Duodenal mucosa (tissue), 2 donors: ENCODE measurements at regions not wholly inside any gene's neighbourhood (a gene's known extent, or its start where the extent isn't known, plus 50 kb on each side); places are given as distances from the start of the nearest gene placed in this dataset.

Experiments
- H3K27ac ChIP-seq: one replicate; pipeline ENCODE4 v1.7.0; 2013; ENCODE audit warnings: low read depth, low read length
- H3K27me3 ChIP-seq, 2 donors: one replicate each; pipeline ENCODE4 v1.7.0; 2013; ENCODE audit warnings: low read length in 2 of 2, control low read depth in 1 of 2; ENCODE audit not compliant: insufficient read depth in 2 of 2, control insufficient read depth in 1 of 2
- H3K36me3 ChIP-seq, 2 donors: one replicate each; pipeline ENCODE4 v1.7.0; 2013; ENCODE audit warnings: low read length in 2 of 2, control low read depth in 1 of 2; ENCODE audit not compliant: insufficient read depth in 2 of 2, control insufficient read depth in 1 of 2
- H3K4me1 ChIP-seq, 2 donors: one replicate each; pipeline ENCODE4 v1.7.0; 2013; ENCODE audit warnings: low read length in 2 of 2, control low read depth in 1 of 2; ENCODE audit not compliant: insufficient read depth in 2 of 2, control insufficient read depth in 1 of 2
- H3K4me3 ChIP-seq, 2 donors: one replicate each; pipeline ENCODE4 v1.7.0; 2013; ENCODE audit warnings: low read length in 2 of 2, low read depth in 1 of 2
- H3K9ac ChIP-seq, 2 donors: one replicate each; pipeline ENCODE4 v1.7.0; 2013; ENCODE audit warnings: low read length in 2 of 2, low read depth in 1 of 2
- H3K9me3 ChIP-seq, 2 donors: one replicate each; pipeline ENCODE4 v1.7.0; 2013; ENCODE audit warnings: low read length in 2 of 2, control low read depth in 1 of 2; ENCODE audit not compliant: control insufficient read depth in 1 of 2

DNA sequence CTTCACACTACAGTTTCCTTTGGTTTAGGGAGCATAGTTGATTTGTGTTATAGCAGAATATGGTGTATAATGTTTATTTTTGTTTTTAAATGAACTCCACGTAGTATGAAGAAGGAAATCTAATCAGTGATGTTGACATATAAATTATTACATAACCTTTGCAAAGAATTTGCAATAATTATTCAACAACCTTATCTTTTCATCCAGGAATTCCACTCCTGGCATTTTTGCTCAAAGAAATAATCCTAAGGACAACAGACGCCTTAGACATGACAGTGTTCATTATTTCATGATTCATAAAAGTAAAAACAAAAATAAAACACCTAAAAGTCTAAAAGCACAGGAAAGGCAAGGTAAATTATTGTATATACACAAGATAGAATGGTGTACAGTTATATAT is 229.2 kb downstream of the EPM2A start:
- H3K9ac ChIP-seq: no peak overlapping the region
- H3K9me3 ChIP-seq: peaks cover 5 to 13% of the 10 kb centered on the region in 2 donors
- H3K27me3 ChIP-seq: no peaks in the 10 kb centered on the region
- no peaks in the 10 kb centered on the region for H3K4me1 ChIP-seq
- H3K27ac ChIP-seq: no peak overlapping the region
- no peak overlapping the region for H3K4me3 ChIP-seq
- no peaks in the 10 kb centered on the region for H3K36me3 ChIP-seq

DNA sequence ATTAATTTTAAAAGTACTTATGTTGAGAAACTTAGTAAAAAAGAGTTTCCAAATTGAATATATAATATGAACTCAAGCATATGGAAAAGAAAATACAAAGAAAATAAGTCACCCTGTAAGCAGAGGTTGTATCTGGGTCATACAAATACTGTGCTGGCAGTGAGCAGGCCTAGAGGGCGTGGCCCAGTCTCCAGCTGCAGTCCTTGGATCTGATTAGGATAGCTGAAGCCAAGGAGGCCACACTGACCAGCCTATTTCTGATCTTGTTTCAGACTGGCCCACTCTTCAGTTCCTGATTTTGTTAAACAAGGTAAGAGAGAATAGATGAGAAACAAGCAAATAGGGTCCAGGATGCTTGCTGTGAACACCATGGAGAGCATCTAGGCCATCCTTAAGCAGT is 228.8 kb downstream of the EPM2A start:
- no peaks in the 10 kb centered on the region for H3K27me3 ChIP-seq
- H3K27ac ChIP-seq: no peak overlapping the region
- H3K4me3 ChIP-seq: no peak overlapping the region
- H3K4me1 ChIP-seq: no peaks in the 10 kb centered on the region
- H3K9ac ChIP-seq: no peak overlapping the region
- H3K36me3 ChIP-seq: no peaks in the 10 kb centered on the region
- peaks cover 8 to 13% of the 10 kb centered on the region in 2 donors for H3K9me3 ChIP-seq

- Histone ChIP-seq H3K27me3 (no peaks in the 10 kb centered on the region), H3K4me1 (no peaks in the 10 kb centered on the region), H3K36me3 (no peaks in the 10 kb centered on the region), H3K4me3 (no peak overlapping the region), H3K9me3 (peaks cover 13% of the 10 kb centered on the region in 2 donors), H3K27ac (no peak overlapping the region), H3K9ac (no peak overlapping the region)
Observed at GRCh38 chr6:145507239-145507638, 228.1 kb downstream of the EPM2A start.

- Histone ChIP-seq H3K9me3 (peaks cover 13% of the 10 kb centered on the region in 2 donors), H3K4me1 (no peaks in the 10 kb centered on the region), H3K36me3 (no peaks in the 10 kb centered on the region), H3K9ac (no peak overlapping the region), H3K27me3 (no peaks in the 10 kb centered on the region), H3K4me3 (no peak overlapping the region), H3K27ac (no peak overlapping the region)
Observed at GRCh38 chr6:145508107-145508506, 227.2 kb downstream of the EPM2A start.

DNA sequence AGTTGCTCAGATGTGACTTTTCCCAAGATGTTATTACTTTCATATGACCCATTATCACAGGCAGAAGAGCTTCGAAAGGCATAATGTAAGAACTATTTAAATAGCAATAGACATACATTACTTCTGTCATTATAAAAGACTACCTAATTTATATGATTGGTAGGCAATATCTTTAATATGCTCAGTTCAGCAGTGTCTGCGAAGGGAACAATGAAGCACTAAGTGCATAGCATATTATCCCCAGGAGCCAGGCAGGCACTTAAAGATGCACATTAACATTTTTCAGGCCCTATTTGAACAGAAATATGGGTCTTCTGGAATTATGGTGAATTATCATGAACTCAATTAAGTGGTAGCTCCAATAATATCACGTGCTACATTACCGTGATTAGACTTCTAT is 217.8 kb downstream of the EPM2A start:
- Histone ChIP-seq H3K36me3 (no peaks in the 10 kb centered on the region), H3K9ac (no peak overlapping the region), H3K4me1 (no peaks in the 10 kb centered on the region), H3K4me3 (no peak overlapping the region), H3K9me3 (no peaks in the 10 kb centered on the region), H3K27me3 (no peaks in the 10 kb centered on the region), H3K27ac (no peak overlapping the region)

DNA sequence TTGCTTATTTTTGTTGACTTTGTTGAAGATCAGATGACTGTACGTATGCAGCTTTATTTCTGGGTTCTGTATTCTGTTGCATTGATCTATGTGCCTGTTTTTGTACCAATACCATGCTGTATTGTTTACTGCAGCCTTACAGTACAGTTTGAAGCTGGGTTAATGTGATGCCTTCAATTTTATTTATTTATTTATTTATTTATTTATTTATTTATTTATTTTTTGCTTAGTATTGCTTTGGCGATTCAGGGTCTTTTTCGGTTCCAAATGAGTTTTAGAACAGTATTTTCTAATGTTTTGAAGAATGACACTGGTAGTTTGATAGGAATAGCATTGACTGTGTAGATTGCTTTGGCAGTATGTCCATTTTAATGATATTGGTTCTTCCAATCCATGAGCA is 210.3 kb downstream of the EPM2A start:
- Histone ChIP-seq H3K27ac (no peak overlapping the region), H3K36me3 (no peaks in the 10 kb centered on the region), H3K9me3 (no peaks in the 10 kb centered on the region), H3K27me3 (no peaks in the 10 kb centered on the region), H3K9ac (no peak overlapping the region), H3K4me1 (no peaks in the 10 kb centered on the region), H3K4me3 (no peak overlapping the region)

DNA sequence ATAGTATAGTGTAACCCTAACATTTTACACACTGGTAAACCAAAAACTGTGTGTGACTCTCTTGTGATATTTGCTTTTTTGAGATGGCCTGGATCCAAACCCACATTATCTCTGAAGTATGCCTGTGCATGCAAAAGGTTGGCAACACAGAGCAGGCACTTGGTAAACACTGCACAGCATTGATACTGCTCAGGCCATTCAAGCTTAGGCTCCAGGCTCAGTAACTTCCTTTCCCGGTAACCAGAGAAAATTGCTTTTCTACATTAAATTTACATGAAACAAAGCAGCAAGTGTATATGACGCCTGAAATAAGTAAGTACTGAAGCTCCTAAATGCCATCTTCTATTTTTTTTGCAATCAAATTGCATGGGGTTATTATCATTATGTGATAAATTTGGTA is 205.7 kb downstream of the EPM2A start:
- H3K36me3 ChIP-seq: no peaks in the 10 kb centered on the region
- no peak overlapping the region for H3K4me3 ChIP-seq
- no peaks in the 10 kb centered on the region for H3K9me3 ChIP-seq
- H3K4me1 ChIP-seq: no peaks in the 10 kb centered on the region
- H3K9ac ChIP-seq: no peak overlapping the region
- no peaks in the 10 kb centered on the region for H3K27me3 ChIP-seq
- no peak overlapping the region for H3K27ac ChIP-seq

GRCh38 chr6:145530454-145530853 is 204.9 kb downstream of the EPM2A start:
- H3K9ac ChIP-seq: no peak overlapping the region
- no peaks in the 10 kb centered on the region for H3K4me1 ChIP-seq
- no peaks in the 10 kb centered on the region for H3K9me3 ChIP-seq
- H3K4me3 ChIP-seq: no peak overlapping the region
- no peaks in the 10 kb centered on the region for H3K36me3 ChIP-seq
- no peak overlapping the region for H3K27ac ChIP-seq
- H3K27me3 ChIP-seq: no peaks in the 10 kb centered on the region

DNA sequence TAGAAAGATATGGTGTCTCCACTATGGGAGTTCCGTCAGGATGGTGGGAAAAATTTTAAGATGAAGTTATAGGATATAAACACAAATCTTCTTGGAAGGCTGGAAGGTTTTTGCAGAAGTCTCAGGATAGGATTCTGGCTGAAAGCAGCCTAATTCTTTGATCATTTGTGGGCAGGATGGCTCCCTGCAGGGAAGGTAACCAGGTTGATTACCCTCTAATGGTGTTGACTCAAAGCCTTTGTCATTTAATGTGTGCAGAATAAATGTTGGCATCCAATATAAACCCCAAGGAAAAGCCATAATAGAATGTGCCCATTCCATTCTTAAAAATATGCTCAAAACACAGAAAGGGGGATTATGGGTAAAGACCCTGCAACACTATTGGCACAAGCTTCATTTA is 204.3 kb downstream of the EPM2A start:
- Histone ChIP-seq H3K27ac (no peak overlapping the region), H3K9ac (no peak overlapping the region), H3K4me1 (no peaks in the 10 kb centered on the region), H3K36me3 (no peaks in the 10 kb centered on the region), H3K4me3 (no peak overlapping the region), H3K9me3 (no peaks in the 10 kb centered on the region), H3K27me3 (no peaks in the 10 kb centered on the region)

- Histone ChIP-seq H3K27me3 (no peaks in the 10 kb centered on the region), H3K36me3 (no peaks in the 10 kb centered on the region), H3K4me3 (no peak overlapping the region), H3K9me3 (no peaks in the 10 kb centered on the region), H3K27ac (no peak overlapping the region), H3K9ac (no peak overlapping the region), H3K4me1 (no peaks in the 10 kb centered on the region)
Observed at GRCh38 chr6:145531822-145532221, 203.5 kb downstream of the EPM2A start.

DNA sequence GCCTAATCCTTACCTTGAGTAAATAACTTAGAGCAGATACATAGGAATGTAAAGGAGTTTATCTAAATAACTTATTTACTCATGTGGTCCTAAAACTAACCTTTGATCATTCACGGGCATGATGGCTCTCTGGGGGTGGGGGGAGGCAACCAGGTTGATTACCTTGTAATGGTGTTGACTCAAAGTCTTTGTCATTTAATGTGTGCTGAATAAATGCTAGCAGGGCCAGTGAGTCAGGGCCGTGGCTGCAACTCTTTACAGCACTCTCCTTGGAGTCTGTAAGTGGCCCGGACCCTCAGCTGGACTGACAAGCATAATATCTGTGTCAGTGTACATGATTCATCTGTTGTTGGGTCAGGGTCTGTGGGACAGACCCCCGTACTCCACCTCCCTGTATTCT is 203.0 kb downstream of the EPM2A start:
- Histone ChIP-seq H3K9me3 (no peaks in the 10 kb centered on the region), H3K4me3 (no peak overlapping the region), H3K27ac (no peak overlapping the region), H3K9ac (no peak overlapping the region), H3K4me1 (no peaks in the 10 kb centered on the region), H3K36me3 (no peaks in the 10 kb centered on the region), H3K27me3 (no peaks in the 10 kb centered on the region)
